Kidney epithelial cell (primary cell): ENCODE measurements at regions not wholly inside any gene's neighbourhood (a gene's known extent, or its start where the extent isn't known, plus 50 kb on each side); places are given as distances from the start of the nearest gene placed in this dataset.

ENCODE experiments used
- DNase-seq: peaks from one replicate; pipeline ENCODE4 v3.0.0-alpha.2; 2010; ENCODE audit warnings: low read depth
- H3K27me3 ChIP-seq: 2 replicates; pipeline ENCODE4 v1.6.0; 2011; ENCODE audit warnings: low read length; ENCODE audit not compliant: control insufficient read depth, insufficient read depth
- H3K36me3 ChIP-seq: 2 replicates; pipeline ENCODE4 v1.5.1; 2011; ENCODE audit warnings: low read length; ENCODE audit not compliant: control insufficient read depth, insufficient read depth
- H3K4me3 ChIP-seq: 2 replicates; pipeline ENCODE4 v1.5.1; 2011; ENCODE audit warnings: low read depth, mild to moderate bottlenecking, control low read depth, low read length
- CTCF ChIP-seq: IDR thresholded peaks from 2 replicates; pipeline ENCODE4 v1.5.1; 2011; ENCODE audit warnings: mild to moderate bottlenecking, moderate library complexity, low read length, control low read depth, inconsistent platforms; ENCODE audit not compliant: insufficient read depth, poor library complexity, severe bottlenecking

DNA sequence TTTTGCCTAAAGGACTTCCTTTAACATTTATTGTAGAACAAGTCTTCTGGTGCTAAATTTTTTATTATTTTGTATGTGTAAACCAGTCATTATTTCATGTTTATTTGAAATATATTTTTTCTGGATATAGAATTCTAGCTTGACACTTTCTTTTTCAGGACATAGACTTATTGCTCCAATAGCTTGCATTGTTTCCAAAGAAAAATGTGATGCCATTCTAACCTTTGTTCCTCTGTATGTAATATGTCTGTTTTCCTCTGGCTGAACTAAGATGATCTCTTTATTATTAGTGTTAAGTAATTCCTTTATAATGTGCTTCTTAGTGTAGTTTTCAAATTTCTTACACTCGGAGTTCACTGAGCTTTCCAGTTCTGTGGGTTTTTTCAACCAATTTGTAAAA, 174.1 kb upstream of the STARD13 start:
- H3K27me3 ChIP-seq: no peaks in the 10 kb centered on the region
- H3K36me3 ChIP-seq: no peaks in the 10 kb centered on the region
- no peak for DNase-seq
- H3K4me3 ChIP-seq: no peak overlapping the region
- no peak for TF ChIP-seq CTCF

- no peak for TF ChIP-seq CTCF
- Histone ChIP-seq H3K36me3 (no peaks in the 10 kb centered on the region), H3K27me3 (no peaks in the 10 kb centered on the region), H3K4me3 (no peak overlapping the region)
- DNase-seq: no peak
These were observed 176.6 kb upstream of the STARD13 start for GRCh38 chr13:33462109-33462508.

GRCh38 chr13:33464345-33464744, 178.8 kb upstream of the STARD13 start:
- no peak for TF ChIP-seq CTCF
- Histone ChIP-seq H3K27me3 (no peaks in the 10 kb centered on the region), H3K36me3 (no peaks in the 10 kb centered on the region), H3K4me3 (no peak overlapping the region)
- no peak for DNase-seq

DNA sequence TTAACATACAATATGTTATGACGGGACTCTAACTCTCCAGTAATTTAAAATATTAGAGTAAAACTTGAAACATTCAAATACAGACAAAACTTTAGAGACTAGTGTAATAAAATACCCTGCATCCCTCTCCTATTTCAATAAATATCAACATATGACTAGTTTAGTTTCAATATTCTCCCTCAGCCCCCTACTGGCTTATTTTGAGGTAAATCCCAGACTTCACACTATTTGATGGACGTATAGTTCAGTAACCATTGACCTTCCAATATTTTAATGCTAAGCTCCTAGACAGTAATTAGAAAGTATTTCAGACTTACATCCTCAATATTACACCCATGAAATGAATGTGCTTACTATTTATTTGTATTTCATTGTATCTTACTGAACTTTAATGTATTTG, 180.7 kb upstream of the STARD13 start:
- no peak for TF ChIP-seq CTCF
- Histone ChIP-seq H3K4me3 (no peak overlapping the region), H3K36me3 (no peaks in the 10 kb centered on the region), H3K27me3 (no peaks in the 10 kb centered on the region)
- no peak for DNase-seq

GRCh38 chr13:33467556-33467955, 182.0 kb upstream of the STARD13 start:
- TF ChIP-seq CTCF: no peak
- Histone ChIP-seq H3K4me3 (no peak overlapping the region), H3K27me3 (no peaks in the 10 kb centered on the region), H3K36me3 (no peaks in the 10 kb centered on the region)
- no peak for DNase-seq

DNA sequence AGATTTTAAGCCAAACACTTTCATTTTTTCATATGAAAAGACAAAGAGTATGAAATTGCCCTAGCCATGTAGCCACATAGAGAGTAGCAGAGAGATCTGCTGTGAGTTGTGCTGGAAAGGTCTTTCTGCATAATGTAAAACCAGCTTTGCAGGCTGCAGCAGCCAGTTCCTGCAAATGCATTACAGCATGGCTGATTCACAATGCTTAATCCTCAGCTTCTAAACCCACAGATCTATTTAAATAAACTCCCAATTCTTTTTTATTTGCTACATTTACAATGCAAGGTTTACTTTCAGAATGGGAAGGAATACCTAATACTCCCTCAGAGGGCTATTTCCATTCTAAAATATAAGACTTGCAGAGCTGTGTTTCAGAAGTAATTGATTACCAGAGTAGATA, 185.6 kb upstream of the STARD13 start:
- Histone ChIP-seq H3K4me3 (no peak overlapping the region), H3K27me3 (no peaks in the 10 kb centered on the region), H3K36me3 (no peaks in the 10 kb centered on the region)
- no peak for DNase-seq
- TF ChIP-seq CTCF: no peak
